IMR-90 (cell line): ENCODE measurements at regions not wholly inside any gene's neighbourhood (a gene's known extent, or its start where the extent isn't known, plus 50 kb on each side); places are given as distances from the start of the nearest gene placed in this dataset.
A peak's percentile ranks its signal among the peaks of the same experiment; 100 is the strongest.
"Not testable (repeated sequence)": the region's sequence is repeated elsewhere in the genome, so short reads cannot be mapped to it uniquely, and the experiment has no call there.

Source experiments
- ATAC-seq: fragments of 200-7000 bp; cut with Tn5 transposase; 2 replicates; pipeline ENCODE4 v1.9.1; 2020; ENCODE audit warnings: low read depth, mild to moderate bottlenecking, moderate library complexity
- BruUV-seq: library from RNA; stranded (reverse); fragments of 400-500 nt; replicated peaks from 2 replicates; lab custom pipeline; 2021; lab: Mats Ljungman, UMichigan
- CTCF ChIA-PET: fragments of 300-600 bp; formaldehyde crosslinking; extraction: SDS; loops from one replicate; lab custom pipeline; 2021; ENCODE audit warnings: antibody characterized with exemption; lab: Yijun Ruan, JAX
- POLR2A ChIA-PET: fragments of 300-600 bp; sonication (Branson Sonifier 250); formaldehyde crosslinking; loops from one replicate; lab custom pipeline; 2022; ENCODE audit warnings: antibody characterized with exemption; ENCODE audit not compliant: unreplicated experiment; lab: Charles Lee
- DNase-seq: peaks from one replicate; pipeline ENCODE4 v3.0.0; 2013
- H2AFZ ChIP-seq: replicated peaks from 2 replicates; pipeline ENCODE3; 2013; ENCODE audit warnings: low read length, mild to moderate bottlenecking; ENCODE audit not compliant: poor library complexity
- H2AK5ac ChIP-seq: 2 replicates; pipeline ENCODE4 v1.6.1; 2013; ENCODE audit warnings: low read depth, low read length, inconsistent platforms
- H2AK9ac ChIP-seq: replicated peaks from 2 replicates; pipeline ENCODE3; 2013; ENCODE audit warnings: mild to moderate bottlenecking, low read depth, low read length, moderate library complexity; ENCODE audit not compliant: poor library complexity
- H2BK120ac ChIP-seq: 2 replicates; pipeline ENCODE4 v1.6.1; 2013; ENCODE audit warnings: low read depth, low read length, inconsistent platforms
- H2BK15ac ChIP-seq: 3 replicates; pipeline ENCODE4 v1.6.1; 2013; ENCODE audit warnings: low read depth, low read length, inconsistent platforms
- H2BK20ac ChIP-seq: 2 replicates; pipeline ENCODE4 v1.6.1; 2013; ENCODE audit warnings: low read depth, mild to moderate bottlenecking, inconsistent platforms, low read length, moderate library complexity
- H2BK5ac ChIP-seq: 2 replicates; pipeline ENCODE4 v1.6.1; 2013; ENCODE audit warnings: mild to moderate bottlenecking, low read depth, low read length, inconsistent platforms; ENCODE audit not compliant: poor library complexity, severe bottlenecking
- H3K14ac ChIP-seq: replicated peaks from 2 replicates; pipeline ENCODE4 v1.6.1; 2013; ENCODE audit warnings: low read depth, low read length, inconsistent platforms
- H3K18ac ChIP-seq: 2 replicates; pipeline ENCODE4 v1.6.1; 2013; ENCODE audit warnings: low read depth, low read length, control low read depth
- H3K23ac ChIP-seq: 2 replicates; pipeline ENCODE4 v1.6.1; 2013; ENCODE audit warnings: low read depth, low read length, inconsistent platforms
- H3K27ac ChIP-seq: 2 replicates; pipeline ENCODE4 v1.5.1; 2013; ENCODE audit warnings: mild to moderate bottlenecking, control low read depth, low read length; ENCODE audit not compliant: insufficient read depth
- H3K27me3 ChIP-seq: 2 replicates; pipeline ENCODE4 v1.6.1; 2013; ENCODE audit warnings: low read length; ENCODE audit not compliant: control insufficient read depth, insufficient read depth
- H3K36me3 ChIP-seq: 2 replicates; pipeline ENCODE4 v1.6.1; 2013; ENCODE audit warnings: low read length, mixed read lengths; ENCODE audit not compliant: control insufficient read depth, insufficient read depth
- H3K4ac ChIP-seq: 2 replicates; pipeline ENCODE4 v1.6.1; 2013; ENCODE audit warnings: low read depth, low read length, inconsistent platforms
- H3K4me1 ChIP-seq: 2 replicates; pipeline ENCODE4 v1.6.1; 2013; ENCODE audit warnings: low read length, mixed read lengths; ENCODE audit not compliant: control insufficient read depth, insufficient read depth
- H3K4me2 ChIP-seq: 2 replicates; pipeline ENCODE4 v1.6.1; 2013; ENCODE audit warnings: low read depth, mild to moderate bottlenecking, control low read depth, low read length, moderate library complexity
- H3K4me3 ChIP-seq: 2 replicates; pipeline ENCODE4 v1.5.1; 2013; ENCODE audit warnings: low read depth, mild to moderate bottlenecking, control low read depth, low read length, moderate library complexity; ENCODE audit not compliant: insufficient read depth
- H3K56ac ChIP-seq: 2 replicates; pipeline ENCODE4 v1.6.1; 2013; ENCODE audit warnings: low read length, inconsistent platforms; ENCODE audit not compliant: insufficient read depth; ENCODE audit errors: extremely low read depth
- H3K79me1 ChIP-seq, 2 experiments: 2 replicates each; pipeline ENCODE4 v1.6.1; 2013; ENCODE audit warnings: low read length in 2 of 2, inconsistent platforms in 1 of 2, low read depth in 1 of 2
- H3K9ac ChIP-seq: 2 replicates; pipeline ENCODE4 v1.6.1; 2013; ENCODE audit warnings: low read depth, low read length, control low read depth
- H3K9me1 ChIP-seq: 2 replicates; pipeline ENCODE4 v1.6.1; 2013; ENCODE audit warnings: low read length, inconsistent platforms; ENCODE audit not compliant: insufficient read depth
- H3K9me3 ChIP-seq: 2 replicates; pipeline ENCODE4 v1.6.1; 2013; ENCODE audit warnings: low read length; ENCODE audit not compliant: control insufficient read depth, insufficient read depth
- H4K20me1 ChIP-seq: 2 replicates; pipeline ENCODE4 v1.6.1; 2013; ENCODE audit warnings: low read length, inconsistent platforms; ENCODE audit not compliant: insufficient read depth
- H4K5ac ChIP-seq: 2 replicates; pipeline ENCODE4 v1.6.1; 2013; ENCODE audit warnings: mild to moderate bottlenecking, low read depth, low read length, control low read depth
- H4K8ac ChIP-seq, 2 experiments: 2 replicates each; pipeline ENCODE4 v1.6.1; 2013; ENCODE audit warnings: low read depth in 2 of 2, low read length in 2 of 2, control low read depth in 1 of 2, inconsistent platforms in 1 of 2
- H4K91ac ChIP-seq: 2 replicates; pipeline ENCODE4 v1.6.1; 2013; ENCODE audit warnings: low read depth, low read length, inconsistent platforms; ENCODE audit not compliant: insufficient read depth
- BHLHE40 ChIP-seq: fragments of 150-350 bp; IDR thresholded peaks from 2 replicates; pipeline ENCODE4 v1.6.1; 2016; ENCODE audit warnings: mild to moderate bottlenecking, low read depth, low read length
- CEBPB ChIP-seq: IDR thresholded peaks from 2 replicates; pipeline ENCODE4 v1.6.1; 2012; ENCODE audit warnings: low read depth, low read length, improper control_type of control experiment
- FOS ChIP-seq: fragments of 150-350 bp; IDR thresholded peaks from 2 replicates; pipeline ENCODE4 v1.6.1; 2016; ENCODE audit warnings: low read depth, low read length
- WGBS, 2 experiments: methylation state at CpG; one replicate each; pipeline versions ENCODE4 v1.1.5 to v1.1.7; 2013; ENCODE audit warnings: missing lambda C conversion rate in 2 of 2; ENCODE audit not compliant: insufficient read length in 1 of 2; ENCODE audit errors: extremely low coverage in 2 of 2; 5-methylcytosine and 5-hydroxymethylcytosine counted together
- dilution Hi-C: fragments of 300-500 bp; cut with HindIII; formaldehyde crosslinking; loops from one replicate; pipeline ENCODE4 v1.14.3; 2018; ENCODE audit warnings: low sequenced_read_pairs; ENCODE audit not compliant: unreplicated experiment
- in situ Hi-C: fragments of 300-500 bp; cut with MboI; formaldehyde crosslinking; loops from 3 replicates; pipeline ENCODE4 v1.14.3; 2019; ENCODE audit warnings: low sequenced_read_pairs, inconsistent platforms, mixed read lengths
- intact Hi-C: fragments of 100-400 bp; cut with micrococcal nuclease; formaldehyde crosslinking; loops from 2 replicates; pipeline ENCODE4 v1.10.0; 2022

DNA sequence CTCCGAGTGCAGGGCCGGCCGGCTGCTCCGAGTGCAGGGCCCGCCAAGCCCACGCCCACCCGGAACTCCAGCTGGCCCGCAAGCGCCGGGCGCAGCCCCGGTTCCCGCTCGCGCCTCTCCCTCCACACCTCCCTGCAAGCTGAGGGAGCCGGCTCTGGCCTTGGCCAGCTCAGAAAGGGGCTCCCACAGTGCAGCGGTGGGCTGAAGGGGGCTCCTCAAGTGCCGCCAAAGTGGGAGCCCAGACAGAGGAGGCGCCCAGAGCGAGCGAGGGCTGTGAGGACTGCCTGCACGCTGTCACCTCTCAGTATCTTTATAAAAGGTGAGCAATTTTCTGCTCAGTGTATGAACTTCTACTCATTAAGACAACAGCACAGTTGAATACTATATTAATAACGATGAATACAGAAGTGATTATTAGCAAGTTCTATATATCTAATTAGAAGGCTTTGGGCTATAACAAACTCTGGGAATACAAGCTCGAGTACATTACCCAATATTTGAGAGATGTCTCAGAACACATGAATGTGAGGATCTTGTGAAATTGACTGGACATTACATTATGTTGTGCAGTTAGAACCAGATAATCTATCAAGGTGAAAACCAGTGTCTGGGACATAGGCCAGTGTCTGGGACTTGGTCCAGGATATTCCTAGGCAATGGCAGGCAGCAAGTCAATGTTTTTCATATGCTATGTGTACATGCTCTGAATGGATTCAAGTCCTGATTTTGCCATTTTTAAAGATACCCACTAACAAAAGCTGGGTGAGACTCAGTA is 112.9 kb downstream of the ZNF330 start:
- Histone ChIP-seq H3K4ac (peak overlapping the region; percentile 31; the same call in 1 of the 2 replicates), H2BK120ac (peak overlapping the region; percentile 74; the same call in 1 of the 2 replicates), H2BK15ac (peak overlapping the region; percentile 58; the same call in 1 of the 3 replicates), H3K23ac (peak overlapping the region; percentile 91; the same call in 1 of the 2 replicates), H3K4me1 (peaks cover 11% of the 10 kb centered on the region), H2AFZ (peak overlapping the region; percentile 82), H3K14ac (0 out of 2 replicates have a peak overlapping the region, but pooled peaks have one; percentile 37), H4K5ac (peak overlapping the region; percentile 67), H3K27ac (peak overlapping the region; percentile 83), H4K8ac (peak overlapping the region in 1 of 2 experiments; percentile 1; a peak in 2 of 4 replicates), H2BK5ac (peak overlapping the region; percentile 67), H3K18ac (peak overlapping the region; percentile 67; the same call in 1 of the 2 replicates), H3K9ac (peak overlapping the region; percentile 38), H3K4me2 (peak overlapping the region; percentile 84)
- H3K79me1 ChIP-seq, CTCF ChIA-PET, H2AK5ac ChIP-seq, H2AK9ac ChIP-seq, H3K9me3 ChIP-seq, H2BK20ac ChIP-seq, H3K27me3 ChIP-seq, H3K36me3 ChIP-seq, BruUV-seq, dilution Hi-C loops, H3K9me1 ChIP-seq, H4K91ac ChIP-seq, H3K56ac ChIP-seq, H4K20me1 ChIP-seq, H3K4me3 ChIP-seq: not testable (repeated sequence)
- intact Hi-C loops: loop anchor here (5.0 kb wide), 1 partner anchor 111 kb away; the partner anchor contains the start of gene ZNF330
- DNase-seq (peak; percentile 89), ATAC-seq (peak; percentile 69)
- no CpG with 5 or more reads among the region's 24 CpGs for WGBS, 2 experiments
- POLR2A ChIA-PET: interaction anchor here (0.6 to 0.7 kb wide), 2 partner anchors 20 to 758 kb away, joined by 3 to 7 read pairs; no protein-coding TSS in a partner anchor
- in situ Hi-C loops: loop anchor here (25.0 kb wide), 2 partner anchors 779 to 1504 kb away; partner anchors contain the start of gene INPP4B
- TF ChIP-seq BHLHE40: 0 out of 2 replicates have a peak, but pooled peaks have one; percentile 5
- TF ChIP-seq CEBPB: peak; percentile 93
- peak; percentile 15; the same call in 1 of the 2 replicates for TF ChIP-seq FOS
